Fibroblast of the aortic adventitia (primary cell): ENCODE measurements at regions not wholly inside any gene's neighbourhood (a gene's known extent, or its start where the extent isn't known, plus 50 kb on each side); places are given as distances from the start of the nearest gene placed in this dataset.

ENCODE experiments used
- DNase-seq: peaks from one replicate; pipeline ENCODE4 v3.0.0-alpha.2; 2010; ENCODE audit warnings: low read depth
- H3K4me3 ChIP-seq: 2 replicates; pipeline ENCODE4 v1.5.1; 2011; ENCODE audit warnings: low read depth, mild to moderate bottlenecking, control low read depth, low read length, moderate library complexity
- CTCF ChIP-seq: IDR thresholded peaks from 2 replicates; pipeline ENCODE4 v1.5.1; 2011; ENCODE audit warnings: mild to moderate bottlenecking, low read length, control low read depth, inconsistent platforms; ENCODE audit not compliant: insufficient read depth

- H3K4me3 ChIP-seq, result no peak overlapping the region
- no peak for TF ChIP-seq CTCF
Observed at GRCh38 chr9:129395633-129396364, 217.7 kb upstream of the IER5L start.

GRCh38 chr9:129394886-129395279, 216.8 kb upstream of the IER5L start:
- TF ChIP-seq CTCF, result no peak
- no peak overlapping the region for H3K4me3 ChIP-seq
- no peak for DNase-seq

More at GRCh38 chr9:129395633-129396364, 217.7 kb upstream of the IER5L start:
- DNase-seq, result no peak

- no peak overlapping the region for H3K4me3 ChIP-seq
- TF ChIP-seq CTCF, result no peak
- DNase-seq, result no peak
Observed at GRCh38 chr9:129394061-129394885, 216.2 kb upstream of the IER5L start.

- H3K4me3 ChIP-seq, result no peak overlapping the region
- TF ChIP-seq CTCF, result no peak
- no peak for DNase-seq
Observed at GRCh38 chr9:129393064-129393463, 215.0 kb upstream of the IER5L start.

- TF ChIP-seq CTCF, result no peak
- DNase-seq, result no peak
- H3K4me3 ChIP-seq, result no peak overlapping the region
Observed at GRCh38 chr9:129392093-129392541, 214.1 kb upstream of the IER5L start.

GRCh38 chr9:129391221-129391661, 213.2 kb upstream of the IER5L start:
- DNase-seq, result no peak
- no peak for TF ChIP-seq CTCF
- no peak overlapping the region for H3K4me3 ChIP-seq
